Osteocyte (in vitro differentiated cells): ENCODE measurements at regions not wholly inside any gene's neighbourhood (a gene's known extent, or its start where the extent isn't known, plus 50 kb on each side); places are given as distances from the start of the nearest gene placed in this dataset.

Experiments
- DNase-seq: peaks from one replicate; pipeline ENCODE4 v3.0.0; 2021; ENCODE audit warnings: mixed read lengths; ENCODE audit not compliant: unreplicated experiment; ENCODE audit errors: extremely low spot score
- H3K27ac Mint-ChIP-seq: one replicate; pipeline ENCODE4 v1.8.0; 2021; ENCODE audit warnings: mild to moderate bottlenecking, mixed read lengths; ENCODE audit not compliant: unreplicated experiment
- H3K27me3 Mint-ChIP-seq: one replicate; pipeline ENCODE4 v1.8.0; 2021; ENCODE audit warnings: mixed read lengths; ENCODE audit not compliant: unreplicated experiment
- H3K36me3 Mint-ChIP-seq: one replicate; pipeline ENCODE4 v1.8.0; 2021; ENCODE audit warnings: mixed read lengths; ENCODE audit not compliant: unreplicated experiment
- H3K4me1 Mint-ChIP-seq: one replicate; pipeline ENCODE4 v1.8.0; 2021; ENCODE audit warnings: mixed read lengths; ENCODE audit not compliant: unreplicated experiment
- H3K4me3 Mint-ChIP-seq: one replicate; pipeline ENCODE4 v1.8.0; 2021; ENCODE audit warnings: mild to moderate bottlenecking, moderate library complexity, mixed read lengths; ENCODE audit not compliant: unreplicated experiment
- H3K9me3 Mint-ChIP-seq: one replicate; pipeline ENCODE4 v1.8.0; 2021; ENCODE audit warnings: mixed read lengths; ENCODE audit not compliant: unreplicated experiment
- CTCF ChIP-seq: fragments of 200-600 bp; sonication (generic); IDR thresholded peaks from 2 replicates; pipeline ENCODE4 v1.5.0; 2021; ENCODE audit warnings: antibody characterized with exemption, mild to moderate bottlenecking, moderate library complexity

GRCh38 chr16:31702796-31703195 is 170.8 kb upstream of the ZNF267 start:
- H3K36me3 Mint-ChIP-seq, result peaks cover 19% of the 10 kb centered on the region
- no peaks in the 10 kb centered on the region for H3K9me3 Mint-ChIP-seq
- H3K27ac Mint-ChIP-seq, result no peak overlapping the region
- peaks cover 11% of the 10 kb centered on the region for H3K27me3 Mint-ChIP-seq
- no peak for TF ChIP-seq CTCF
- no peak for DNase-seq
- no peak overlapping the region for H3K4me3 Mint-ChIP-seq
- peaks cover 10% of the 10 kb centered on the region for H3K4me1 Mint-ChIP-seq

DNA sequence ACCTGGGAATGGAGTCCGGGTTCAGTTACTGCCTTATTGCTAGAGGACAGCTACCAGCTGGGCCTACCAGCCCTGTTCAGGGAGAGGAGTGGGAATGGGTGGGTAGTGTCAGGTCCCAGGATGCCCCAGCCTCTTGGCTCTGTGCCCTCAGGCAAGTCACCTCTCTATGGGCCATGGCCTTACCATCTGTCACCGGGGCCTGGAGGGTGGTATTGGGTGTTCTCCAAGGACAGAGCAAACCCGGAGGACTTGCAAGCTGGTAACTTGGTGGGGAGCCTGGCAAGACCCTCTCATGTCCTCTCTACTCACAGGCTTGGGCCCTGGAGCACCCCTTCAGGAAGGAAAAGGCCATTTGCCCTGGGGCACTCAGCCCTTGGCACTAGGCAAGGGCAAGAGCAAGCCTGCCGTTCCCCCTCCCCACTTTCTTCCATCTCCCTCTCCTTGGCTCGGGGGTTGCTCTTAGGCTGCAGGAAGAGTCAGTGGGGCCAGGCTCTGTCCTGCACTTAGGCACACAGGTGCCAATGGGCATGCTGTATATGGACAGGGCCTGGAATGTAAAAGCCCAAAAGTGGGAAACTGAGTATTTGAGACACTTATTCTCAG is 170.0 kb upstream of the ZNF267 start:
- peaks cover 19% of the 10 kb centered on the region for H3K36me3 Mint-ChIP-seq
- no peak for TF ChIP-seq CTCF
- H3K9me3 Mint-ChIP-seq, result no peaks in the 10 kb centered on the region
- peaks cover 4% of the 10 kb centered on the region for H3K27me3 Mint-ChIP-seq
- H3K4me3 Mint-ChIP-seq, result no peak overlapping the region
- no peak overlapping the region for H3K27ac Mint-ChIP-seq
- peaks cover 10% of the 10 kb centered on the region for H3K4me1 Mint-ChIP-seq
- no peak for DNase-seq

DNA sequence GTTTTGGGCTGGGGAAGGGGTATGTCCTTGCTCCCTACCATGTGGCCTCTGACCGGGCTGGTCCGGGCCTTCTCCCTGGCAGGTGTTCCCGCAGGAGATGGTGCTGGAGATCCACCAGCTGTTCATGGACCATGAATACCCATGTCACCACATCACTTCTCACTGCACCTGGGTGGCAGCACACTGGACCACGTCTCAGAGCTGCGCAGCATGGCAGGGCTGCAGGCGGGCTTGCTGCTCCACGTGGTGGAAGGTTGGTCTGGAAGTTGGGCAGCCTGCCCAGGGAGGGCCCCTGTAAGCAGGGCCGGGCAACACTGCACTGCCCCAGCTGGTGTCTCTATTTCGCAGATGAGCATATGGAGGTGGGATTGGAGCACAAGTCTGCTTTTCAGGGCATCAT is 169.5 kb upstream of the ZNF267 start:
- H3K9me3 Mint-ChIP-seq, result no peaks in the 10 kb centered on the region
- H3K27ac Mint-ChIP-seq, result no peak overlapping the region
- no peak for TF ChIP-seq CTCF
- peaks cover 10% of the 10 kb centered on the region for H3K4me1 Mint-ChIP-seq
- DNase-seq, result no peak
- peaks cover 4% of the 10 kb centered on the region for H3K27me3 Mint-ChIP-seq
- H3K4me3 Mint-ChIP-seq, result no peak overlapping the region
- H3K36me3 Mint-ChIP-seq, result peaks cover 19% of the 10 kb centered on the region

- H3K4me3 Mint-ChIP-seq, result no peak overlapping the region
- DNase-seq, result no peak
- peaks cover 10% of the 10 kb centered on the region for H3K4me1 Mint-ChIP-seq
- no peaks in the 10 kb centered on the region for H3K27me3 Mint-ChIP-seq
- peaks cover 19% of the 10 kb centered on the region for H3K36me3 Mint-ChIP-seq
- no peak overlapping the region for H3K27ac Mint-ChIP-seq
- no peaks in the 10 kb centered on the region for H3K9me3 Mint-ChIP-seq
- TF ChIP-seq CTCF, result no peak
Observed at GRCh38 chr16:31705371-31705770, 168.2 kb upstream of the ZNF267 start.

DNA sequence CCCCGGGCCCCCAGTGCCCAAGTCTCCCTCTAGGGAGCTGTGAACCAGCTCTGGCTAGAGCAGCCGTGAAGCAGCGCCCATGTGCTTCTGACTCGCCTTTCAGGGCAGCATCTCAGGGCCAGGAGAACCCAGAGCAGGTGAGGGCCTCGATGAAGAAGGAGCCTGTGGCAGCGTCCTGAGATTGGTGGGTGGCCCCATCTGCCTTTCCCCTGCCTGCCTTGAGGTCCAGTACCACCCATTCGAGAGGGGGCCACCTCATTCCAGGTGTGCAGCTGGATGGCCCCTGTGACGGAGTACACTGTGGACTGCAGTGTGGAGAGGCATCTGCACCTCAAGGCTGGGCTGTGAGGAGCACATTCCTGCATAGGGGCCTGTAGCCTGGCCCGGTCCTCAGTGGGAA is 167.3 kb upstream of the ZNF267 start:
- Mint-ChIP-seq H3K9me3 (no peaks in the 10 kb centered on the region), H3K4me1 (peaks cover 4% of the 10 kb centered on the region), H3K4me3 (no peak overlapping the region), H3K36me3 (peaks cover 19% of the 10 kb centered on the region), H3K27me3 (no peaks in the 10 kb centered on the region), H3K27ac (no peak overlapping the region)
- DNase-seq, result no peak
- TF ChIP-seq CTCF, result no peak
